Chondrocyte (in vitro differentiated cells): ENCODE measurements at regions not wholly inside any gene's neighbourhood (a gene's known extent, or its start where the extent isn't known, plus 50 kb on each side); places are given as distances from the start of the nearest gene placed in this dataset.

Experiments used
- DNase-seq: peaks from one replicate; pipeline ENCODE4 v3.0.0; 2021; ENCODE audit warnings: mixed read lengths, low spot score
- H3K27ac Mint-ChIP-seq: one replicate; pipeline ENCODE4 v1.8.0; 2021; ENCODE audit warnings: mild to moderate bottlenecking, moderate library complexity, mixed read lengths; ENCODE audit not compliant: unreplicated experiment
- H3K27me3 Mint-ChIP-seq: 2 replicates; pipeline ENCODE4 v1.8.0; 2021; ENCODE audit warnings: low read depth, mixed read lengths
- H3K36me3 Mint-ChIP-seq: 2 replicates; pipeline ENCODE4 v1.8.0; 2021; ENCODE audit warnings: low read depth, mixed read lengths
- H3K4me1 Mint-ChIP-seq: 2 replicates; pipeline ENCODE4 v1.8.0; 2021; ENCODE audit warnings: low read depth, mild to moderate bottlenecking, mixed read lengths
- H3K4me3 Mint-ChIP-seq: one replicate; pipeline ENCODE4 v1.8.0; 2021; ENCODE audit warnings: mild to moderate bottlenecking, moderate library complexity, mixed read lengths; ENCODE audit not compliant: unreplicated experiment
- H3K9me3 Mint-ChIP-seq: 2 replicates; pipeline ENCODE4 v1.8.0; 2021; ENCODE audit warnings: low read depth, mixed read lengths
- TF ChIP-seq, protein P1 (sequence below): fragments of 200-600 bp; sonication (generic); IDR thresholded peaks from 2 replicates; pipeline ENCODE4 v1.5.0; 2021; ENCODE audit warnings: antibody characterized with exemption, mild to moderate bottlenecking, moderate library complexity

DNA sequence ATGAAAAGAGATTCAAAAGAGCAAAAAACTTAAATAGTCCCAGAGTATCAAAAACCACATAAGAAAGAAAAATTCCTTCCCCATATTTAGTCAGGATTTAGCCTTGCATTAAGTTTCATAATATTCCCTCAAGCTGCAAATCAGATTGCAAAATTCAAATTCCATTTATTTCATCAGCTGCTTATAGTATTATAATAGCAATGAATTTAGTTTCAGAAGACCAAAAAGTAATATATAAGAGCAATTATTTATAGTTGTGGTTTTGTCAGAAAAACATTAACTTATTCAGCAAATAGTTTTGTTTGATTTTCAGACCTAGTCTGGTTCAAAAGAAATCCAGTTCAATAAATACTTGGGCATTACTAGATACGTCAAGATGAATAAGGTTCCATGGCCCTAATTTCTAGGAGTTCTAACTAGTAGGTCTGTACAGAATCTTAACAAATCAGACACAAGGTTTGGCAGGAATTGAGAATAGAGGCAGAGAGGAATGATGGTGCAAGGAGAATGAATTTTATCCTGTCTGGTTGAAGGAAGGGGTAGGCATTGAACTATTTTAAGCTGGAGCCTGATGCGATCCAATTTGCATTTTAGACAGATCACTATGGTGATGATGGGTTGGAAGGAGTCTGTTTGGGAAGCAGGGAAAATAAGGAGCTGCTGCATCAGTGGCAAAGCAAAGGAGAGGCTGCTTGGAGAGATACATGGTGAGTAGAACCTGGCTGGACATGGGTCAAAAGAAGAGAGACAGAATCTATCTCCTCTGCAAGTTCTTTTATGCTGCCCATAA lies 163.9 kb upstream of the STXBP5 start:
- Mint-ChIP-seq H3K4me3 (no peak overlapping the region), H3K4me1 (peaks cover 32% of the 10 kb centered on the region), H3K9me3 (peaks cover 9% of the 10 kb centered on the region), H3K36me3 (peaks cover 8% of the 10 kb centered on the region), H3K27me3 (no peaks in the 10 kb centered on the region), H3K27ac (peak overlapping the region; percentile 37)
- TF ChIP-seq, protein P1, sequence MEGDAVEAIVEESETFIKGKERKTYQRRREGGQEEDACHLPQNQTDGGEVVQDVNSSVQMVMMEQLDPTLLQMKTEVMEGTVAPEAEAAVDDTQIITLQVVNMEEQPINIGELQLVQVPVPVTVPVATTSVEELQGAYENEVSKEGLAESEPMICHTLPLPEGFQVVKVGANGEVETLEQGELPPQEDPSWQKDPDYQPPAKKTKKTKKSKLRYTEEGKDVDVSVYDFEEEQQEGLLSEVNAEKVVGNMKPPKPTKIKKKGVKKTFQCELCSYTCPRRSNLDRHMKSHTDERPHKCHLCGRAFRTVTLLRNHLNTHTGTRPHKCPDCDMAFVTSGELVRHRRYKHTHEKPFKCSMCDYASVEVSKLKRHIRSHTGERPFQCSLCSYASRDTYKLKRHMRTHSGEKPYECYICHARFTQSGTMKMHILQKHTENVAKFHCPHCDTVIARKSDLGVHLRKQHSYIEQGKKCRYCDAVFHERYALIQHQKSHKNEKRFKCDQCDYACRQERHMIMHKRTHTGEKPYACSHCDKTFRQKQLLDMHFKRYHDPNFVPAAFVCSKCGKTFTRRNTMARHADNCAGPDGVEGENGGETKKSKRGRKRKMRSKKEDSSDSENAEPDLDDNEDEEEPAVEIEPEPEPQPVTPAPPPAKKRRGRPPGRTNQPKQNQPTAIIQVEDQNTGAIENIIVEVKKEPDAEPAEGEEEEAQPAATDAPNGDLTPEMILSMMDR: no peak
- DNase-seq: no peak

DNA sequence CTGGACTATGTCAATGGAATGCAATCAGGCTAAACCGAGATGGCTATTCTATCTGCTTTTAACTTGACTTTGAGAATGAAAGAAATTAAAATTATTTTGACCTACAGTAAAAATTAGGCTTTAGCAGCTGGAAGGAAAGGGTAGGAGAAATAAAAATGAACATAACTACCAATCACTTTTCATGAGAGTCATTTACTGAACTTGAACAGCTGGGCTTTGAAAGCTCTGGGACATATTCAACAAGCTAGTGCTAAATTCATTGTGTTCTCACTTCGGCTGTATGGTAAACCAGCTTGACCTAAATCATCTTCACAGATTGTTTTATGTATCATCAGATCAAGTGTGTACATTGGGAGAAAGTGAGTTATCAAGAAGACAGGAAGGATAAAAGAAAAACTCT lies 161.5 kb upstream of the STXBP5 start:
- H3K9me3 Mint-ChIP-seq: peaks cover 9% of the 10 kb centered on the region
- peaks cover 8% of the 10 kb centered on the region for H3K36me3 Mint-ChIP-seq
- no peak overlapping the region for H3K27ac Mint-ChIP-seq
- no peak overlapping the region for H3K4me3 Mint-ChIP-seq
- DNase-seq: no peak
- H3K27me3 Mint-ChIP-seq: no peaks in the 10 kb centered on the region
- TF ChIP-seq, protein P1: no peak
- H3K4me1 Mint-ChIP-seq: peaks cover 35% of the 10 kb centered on the region

DNA sequence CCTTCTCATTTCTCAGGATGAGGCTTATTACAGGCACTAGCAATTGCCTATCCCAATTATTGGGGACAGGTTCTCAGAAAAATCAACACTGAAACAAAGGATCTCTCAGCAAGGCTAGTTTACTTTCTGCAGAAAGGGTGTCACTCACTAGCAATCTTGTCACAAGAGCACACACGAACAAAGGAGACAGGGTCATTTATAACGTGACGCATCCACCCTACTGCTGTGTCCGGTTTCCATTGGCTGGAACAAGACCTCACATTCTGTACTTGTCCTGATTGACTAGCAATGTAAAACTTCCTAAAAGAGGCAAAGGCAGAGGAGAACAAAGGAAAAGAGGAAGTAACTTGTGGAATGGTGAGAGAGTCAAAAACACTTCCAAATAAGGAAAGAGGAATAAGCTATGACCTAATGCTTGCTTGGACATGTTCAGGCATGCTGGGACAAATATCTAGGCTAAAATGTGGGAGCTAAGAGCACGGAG lies 160.2 kb upstream of the STXBP5 start:
- Mint-ChIP-seq H3K9me3 (peaks cover 9% of the 10 kb centered on the region), H3K27me3 (no peaks in the 10 kb centered on the region), H3K36me3 (peaks cover 8% of the 10 kb centered on the region), H3K4me1 (peaks cover 30% of the 10 kb centered on the region), H3K4me3 (no peak overlapping the region), H3K27ac (no peak overlapping the region)
- DNase-seq: no peak
- TF ChIP-seq, protein P1: no peak

DNA sequence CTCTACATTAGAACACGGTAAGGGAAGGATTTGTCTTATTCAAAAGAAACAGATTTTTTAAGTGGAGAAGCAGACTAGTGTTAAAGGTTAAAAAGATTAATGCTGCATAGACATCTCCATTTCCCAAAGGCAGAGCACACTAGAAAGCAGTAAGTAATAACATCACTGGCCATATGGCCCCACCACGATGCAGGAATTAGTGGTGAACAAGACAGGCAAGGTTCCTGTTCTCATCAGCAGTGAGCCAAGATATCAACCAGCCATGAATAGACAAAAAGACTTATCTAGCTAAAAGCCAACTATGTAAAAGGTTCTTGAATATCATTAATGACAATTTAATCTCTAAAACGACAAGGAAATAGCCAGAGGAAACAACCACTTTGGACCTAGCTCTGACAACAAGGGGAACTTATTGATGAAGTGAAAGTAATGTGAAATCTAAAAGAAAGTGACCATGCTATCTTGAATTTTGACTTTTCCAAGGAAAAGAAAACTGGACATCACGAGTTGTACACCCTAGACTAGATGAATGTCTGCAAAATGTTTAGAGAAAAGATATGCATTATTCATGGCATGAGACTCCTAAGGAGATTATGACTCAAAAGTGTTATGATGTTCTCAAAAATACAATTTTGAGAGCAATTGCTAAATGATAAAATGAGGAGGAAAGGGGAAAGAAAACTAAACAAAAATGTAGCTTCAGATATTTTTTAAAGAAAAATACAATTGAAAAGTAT lies 157.9 kb upstream of the STXBP5 start:
- no peak overlapping the region for H3K27ac Mint-ChIP-seq
- DNase-seq: no peak
- H3K27me3 Mint-ChIP-seq: no peaks in the 10 kb centered on the region
- H3K4me3 Mint-ChIP-seq: no peak overlapping the region
- peaks cover 9% of the 10 kb centered on the region for H3K9me3 Mint-ChIP-seq
- H3K4me1 Mint-ChIP-seq: peaks cover 13% of the 10 kb centered on the region
- peaks cover 8% of the 10 kb centered on the region for H3K36me3 Mint-ChIP-seq
- TF ChIP-seq, protein P1: no peak

DNA sequence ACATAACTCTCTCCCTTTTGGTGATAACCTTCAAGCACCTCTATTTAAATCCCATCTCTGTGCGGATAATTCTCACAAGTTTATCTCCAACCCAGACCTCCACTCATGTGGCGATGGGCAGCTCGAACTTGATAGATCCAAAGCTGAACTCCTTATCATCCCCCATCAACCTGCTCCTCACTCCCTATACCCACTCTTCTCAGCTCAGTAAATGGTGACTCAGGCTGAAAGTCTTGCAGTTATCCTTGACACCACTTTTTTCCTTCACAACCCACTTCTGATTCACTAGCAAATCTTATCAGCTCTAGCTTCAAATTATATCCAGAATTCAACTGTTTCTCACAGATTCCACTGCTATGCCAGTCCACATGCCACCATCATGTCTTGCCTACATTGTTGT lies 155.3 kb upstream of the STXBP5 start:
- TF ChIP-seq, protein P1: no peak
- peaks cover 5% of the 10 kb centered on the region for H3K36me3 Mint-ChIP-seq
- H3K4me3 Mint-ChIP-seq: no peak overlapping the region
- no peak for DNase-seq
- H3K27me3 Mint-ChIP-seq: no peaks in the 10 kb centered on the region
- H3K9me3 Mint-ChIP-seq: peaks cover 4% of the 10 kb centered on the region
- peaks cover 13% of the 10 kb centered on the region for H3K4me1 Mint-ChIP-seq
- no peak overlapping the region for H3K27ac Mint-ChIP-seq
